Lower leg skin (tissue), 3 donors: ENCODE measurements at regions not wholly inside any gene's neighbourhood (a gene's known extent, or its start where the extent isn't known, plus 50 kb on each side); places are given as distances from the start of the nearest gene placed in this dataset.

ENCODE experiments used
- POLR2A ChIP-seq, 2 donors: fragments of 450-650 bp; IDR thresholded peaks; one replicate each; pipeline ENCODE4 v1.6.1; 2016 to 2017; ENCODE audit warnings: antibody characterized with exemption in 2 of 2, mild to moderate bottlenecking in 1 of 2, moderate library complexity in 1 of 2
- TF ChIP-seq, protein P1 (sequence below), 3 donors: fragments of 450-650 bp; IDR thresholded peaks; one replicate each; pipeline ENCODE4 v1.5.1; 2016; ENCODE audit warnings: antibody characterized with exemption in 3 of 3, mild to moderate bottlenecking in 3 of 3, moderate library complexity in 2 of 3

DNA sequence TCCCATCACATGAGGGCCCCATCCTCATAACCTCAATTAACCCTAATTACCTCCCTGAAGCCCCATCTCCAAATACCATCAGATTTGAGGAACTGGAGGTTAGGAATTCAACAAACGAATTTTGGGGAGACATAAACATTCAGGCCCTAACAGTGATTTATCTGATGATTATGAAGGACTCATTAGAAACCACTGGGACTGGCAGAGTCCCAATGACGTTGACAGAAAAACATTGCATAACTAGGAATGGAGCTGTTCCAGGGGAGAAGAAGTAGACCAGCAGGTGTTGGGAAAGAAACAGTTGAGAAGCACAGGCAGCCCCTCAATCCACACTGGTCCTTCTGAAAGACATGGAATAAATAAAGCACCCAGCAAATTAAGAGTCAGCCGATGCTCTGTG, 282.0 kb downstream of the MAP2K4 start:
- TF ChIP-seq, protein P1, sequence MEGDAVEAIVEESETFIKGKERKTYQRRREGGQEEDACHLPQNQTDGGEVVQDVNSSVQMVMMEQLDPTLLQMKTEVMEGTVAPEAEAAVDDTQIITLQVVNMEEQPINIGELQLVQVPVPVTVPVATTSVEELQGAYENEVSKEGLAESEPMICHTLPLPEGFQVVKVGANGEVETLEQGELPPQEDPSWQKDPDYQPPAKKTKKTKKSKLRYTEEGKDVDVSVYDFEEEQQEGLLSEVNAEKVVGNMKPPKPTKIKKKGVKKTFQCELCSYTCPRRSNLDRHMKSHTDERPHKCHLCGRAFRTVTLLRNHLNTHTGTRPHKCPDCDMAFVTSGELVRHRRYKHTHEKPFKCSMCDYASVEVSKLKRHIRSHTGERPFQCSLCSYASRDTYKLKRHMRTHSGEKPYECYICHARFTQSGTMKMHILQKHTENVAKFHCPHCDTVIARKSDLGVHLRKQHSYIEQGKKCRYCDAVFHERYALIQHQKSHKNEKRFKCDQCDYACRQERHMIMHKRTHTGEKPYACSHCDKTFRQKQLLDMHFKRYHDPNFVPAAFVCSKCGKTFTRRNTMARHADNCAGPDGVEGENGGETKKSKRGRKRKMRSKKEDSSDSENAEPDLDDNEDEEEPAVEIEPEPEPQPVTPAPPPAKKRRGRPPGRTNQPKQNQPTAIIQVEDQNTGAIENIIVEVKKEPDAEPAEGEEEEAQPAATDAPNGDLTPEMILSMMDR (IDR thresholded peaks at IDR 0.05) = no peak
- no peak for TF ChIP-seq POLR2A (IDR thresholded peaks at IDR 0.05)
